ENCODE measurements at regions not wholly inside any gene's neighbourhood (a gene's known extent, or its start where the extent isn't known, plus 50 kb on each side); places are given as distances from the start of the nearest gene placed in this dataset.

GRCh38 chr11:29087200-29087812, 929.5 kb downstream of the KCNA4 start:
- Histone ChIP-seq H3K36me3 (ENCODE audit: insufficient read depth, low read length) (no peaks in the 10 kb centered on the region), H4K20me1 (ENCODE audit: insufficient read depth, low read length, poor library complexity, severe bottlenecking) (no peaks in the 10 kb centered on the region), H3K9me2 (replicated peaks; ENCODE audit: low read depth, low read length) (no peaks in the 10 kb centered on the region), H2AFZ (ENCODE audit: low read length) (no peak overlapping the region), H3K9me3 (ENCODE audit: insufficient read depth, low read depth, low read length) (no peaks in the 10 kb centered on the region), H3K4me2 (ENCODE audit: low read depth, low read length, poor library complexity, severe bottlenecking) (no peak overlapping the region), H3K4me1 (ENCODE audit: insufficient read depth, low read length, poor library complexity, severe bottlenecking) (no peaks in the 10 kb centered on the region), H3K4me3 (ENCODE audit: low read length, poor library complexity, severe bottlenecking) (no peak overlapping the region), H3K27me3 (ENCODE audit: insufficient read depth, low read length, poor library complexity, severe bottlenecking) (no peaks in the 10 kb centered on the region), H3K9ac (ENCODE audit: low read depth, low read length, poor library complexity, severe bottlenecking) (no peak overlapping the region), H3F3A (ENCODE audit: low read depth) (no peaks in the 10 kb centered on the region), H3K79me2 (ENCODE audit: insufficient read depth, low read length) (no peaks in the 10 kb centered on the region)
- TF ChIP-seq EZH2phosphoT487 (IDR thresholded peaks at IDR 0.05; ENCODE audit: borderline replicate concordance) (no peak), CTCF (conservative IDR thresholded peaks at IDR 0.05; ENCODE audit: low read length) (no peak)

- Histone ChIP-seq H3K36me3 (ENCODE audit: insufficient read depth, low read length) (no peaks in the 10 kb centered on the region), H3K9ac (ENCODE audit: low read depth, low read length, poor library complexity, severe bottlenecking) (no peak overlapping the region), H3K79me2 (ENCODE audit: insufficient read depth, low read length) (no peaks in the 10 kb centered on the region), H3K9me2 (replicated peaks; ENCODE audit: low read depth, low read length) (no peaks in the 10 kb centered on the region), H3K4me1 (ENCODE audit: insufficient read depth, low read length, poor library complexity, severe bottlenecking) (no peaks in the 10 kb centered on the region), H3K4me2 (ENCODE audit: low read depth, low read length, poor library complexity, severe bottlenecking) (no peak overlapping the region), H3F3A (ENCODE audit: low read depth) (no peaks in the 10 kb centered on the region), H4K20me1 (ENCODE audit: insufficient read depth, low read length, poor library complexity, severe bottlenecking) (no peaks in the 10 kb centered on the region), H3K9me3 (ENCODE audit: insufficient read depth, low read depth, low read length) (no peaks in the 10 kb centered on the region), H2AFZ (ENCODE audit: low read length) (no peak overlapping the region), H3K27me3 (ENCODE audit: insufficient read depth, low read length, poor library complexity, severe bottlenecking) (no peaks in the 10 kb centered on the region), H3K4me3 (ENCODE audit: low read length, poor library complexity, severe bottlenecking) (no peak overlapping the region)
- no peak for TF ChIP-seq EZH2phosphoT487 (IDR thresholded peaks at IDR 0.05; ENCODE audit: borderline replicate concordance)
- no peak for TF ChIP-seq CTCF (conservative IDR thresholded peaks at IDR 0.05; ENCODE audit: low read length)
These were observed 941.1 kb downstream of the KCNA4 start for GRCh38 chr11:29075726-29076125.

- no peaks in the 10 kb centered on the region for H3K79me2 ChIP-seq (ENCODE audit: insufficient read depth, low read length)
- no peak overlapping the region for H3K4me2 ChIP-seq (ENCODE audit: low read depth, low read length, poor library complexity, severe bottlenecking)
- H2AFZ ChIP-seq (ENCODE audit: low read length), result no peak overlapping the region
- no peaks in the 10 kb centered on the region for H3K27me3 ChIP-seq (ENCODE audit: insufficient read depth, low read length, poor library complexity, severe bottlenecking)
- H3K4me1 ChIP-seq (ENCODE audit: insufficient read depth, low read length, poor library complexity, severe bottlenecking), result no peaks in the 10 kb centered on the region
- no peaks in the 10 kb centered on the region for H4K20me1 ChIP-seq (ENCODE audit: insufficient read depth, low read length, poor library complexity, severe bottlenecking)
- H3K9me3 ChIP-seq (ENCODE audit: insufficient read depth, low read depth, low read length), result no peaks in the 10 kb centered on the region
- no peak overlapping the region for H3K4me3 ChIP-seq (ENCODE audit: low read length, poor library complexity, severe bottlenecking)
- TF ChIP-seq EZH2phosphoT487 (IDR thresholded peaks at IDR 0.05; ENCODE audit: borderline replicate concordance) (no peak), CTCF (conservative IDR thresholded peaks at IDR 0.05; ENCODE audit: low read length) (no peak)
- no peak overlapping the region for H3K9ac ChIP-seq (ENCODE audit: low read depth, low read length, poor library complexity, severe bottlenecking)
- no peaks in the 10 kb centered on the region for H3K9me2 ChIP-seq (replicated peaks; ENCODE audit: low read depth, low read length)
- no peaks in the 10 kb centered on the region for H3F3A ChIP-seq (ENCODE audit: low read depth)
- no peaks in the 10 kb centered on the region for H3K36me3 ChIP-seq (ENCODE audit: insufficient read depth, low read length)
These were observed 953.0 kb downstream of the KCNA4 start for GRCh38 chr11:29063630-29064361.

All from Loucy (cell line).